GM23248 (cell line): ENCODE measurements at regions not wholly inside any gene's neighbourhood (a gene's known extent, or its start where the extent isn't known, plus 50 kb on each side); places are given as distances from the start of the nearest gene placed in this dataset.

ENCODE experiments used
- DNase-seq: peaks from one replicate; pipeline ENCODE4 v3.0.0-alpha.2; 2015
- H2AFZ ChIP-seq: fragments of 200-600 bp; sonication (generic); 2 replicates; pipeline ENCODE4 v1.6.1; 2016; ENCODE audit warnings: antibody characterized with exemption
- H3F3A ChIP-seq: fragments of 200-600 bp; sonication (generic); 2 replicates; pipeline ENCODE4 v1.6.1; 2016; ENCODE audit warnings: mild to moderate bottlenecking, antibody characterized with exemption, mixed run types; ENCODE audit not compliant: insufficient read depth
- H3K27ac ChIP-seq: fragments of 200-600 bp; sonication (generic); 2 replicates; pipeline ENCODE4 v1.5.1; 2016; ENCODE audit warnings: mild to moderate bottlenecking
- H3K27me3 ChIP-seq: fragments of 200-600 bp; sonication (generic); replicated peaks from 2 replicates; pipeline ENCODE4 v1.6.1; 2016; ENCODE audit warnings: mild to moderate bottlenecking; ENCODE audit not compliant: insufficient read depth
- H3K36me3 ChIP-seq: fragments of 200-600 bp; sonication (generic); 2 replicates; pipeline ENCODE4 v1.6.1; 2016; ENCODE audit warnings: low read depth, mild to moderate bottlenecking
- H3K4me1 ChIP-seq: fragments of 200-600 bp; sonication (generic); 2 replicates; pipeline ENCODE4 v1.6.1; 2016; ENCODE audit warnings: mild to moderate bottlenecking; ENCODE audit not compliant: insufficient read depth
- H3K4me2 ChIP-seq: fragments of 200-600 bp; sonication (generic); one replicate; pipeline ENCODE4 v1.6.1; 2016; ENCODE audit warnings: mild to moderate bottlenecking; ENCODE audit not compliant: unreplicated experiment
- H3K4me3 ChIP-seq: fragments of 200-600 bp; sonication (generic); 2 replicates; pipeline ENCODE4 v1.5.1; 2016; ENCODE audit warnings: mild to moderate bottlenecking
- H3K79me2 ChIP-seq: fragments of 200-600 bp; sonication (generic); 2 replicates; pipeline ENCODE4 v1.6.1; 2016; ENCODE audit warnings: mild to moderate bottlenecking; ENCODE audit not compliant: insufficient read depth
- H3K9ac ChIP-seq: fragments of 200-600 bp; sonication (generic); 2 replicates; pipeline ENCODE4 v1.6.1; 2016; ENCODE audit warnings: mild to moderate bottlenecking
- H3K9me2 ChIP-seq: fragments of 200-600 bp; sonication (generic); 2 replicates; pipeline ENCODE4 v1.6.1; 2016; ENCODE audit warnings: mixed run types, mild to moderate bottlenecking, moderate library complexity; ENCODE audit not compliant: insufficient read depth
- H3K9me3 ChIP-seq: fragments of 200-600 bp; sonication (generic); one replicate; pipeline ENCODE4 v1.6.1; 2017; ENCODE audit warnings: low read depth
- H4K20me1 ChIP-seq: fragments of 200-600 bp; sonication (generic); 2 replicates; pipeline ENCODE4 v1.6.0; 2016; ENCODE audit not compliant: insufficient read depth
- EZH2 ChIP-seq: fragments of 200-600 bp; sonication (generic); IDR thresholded peaks from 2 replicates; pipeline ENCODE4 v1.6.1; 2018; ENCODE audit warnings: antibody characterized with exemption, mild to moderate bottlenecking; ENCODE audit not compliant: insufficient read depth, poor library complexity, severe bottlenecking
- EZH2phosphoT487 ChIP-seq: fragments of 200-600 bp; sonication (generic); IDR thresholded peaks from 2 replicates; pipeline ENCODE4 v1.6.1; 2018; ENCODE audit warnings: antibody characterized with exemption, moderate library complexity, mild to moderate bottlenecking, low read depth; ENCODE audit not compliant: insufficient read depth
- WGBS, 2 experiments: methylation state at CpG; one replicate each; pipeline ENCODE4 v1.1.6; 2015 to 2017; ENCODE audit warnings: low lambda C conversion rate in 2 of 2, low coverage in 1 of 2; ENCODE audit errors: missing lambda C conversion rate in 2 of 2; 5-methylcytosine and 5-hydroxymethylcytosine counted together
- in situ Hi-C: fragments of 300-500 bp; cut with MboI; formaldehyde crosslinking; loops from 2 replicates; pipeline ENCODE4 v1.15.0; 2020

GRCh38 chr18:22816266-22817176 lies 116.6 kb upstream of the RBBP8 start:
- H3K9me2 ChIP-seq = no peaks in the 10 kb centered on the region
- H3K27ac ChIP-seq = no peak overlapping the region
- no peaks in the 10 kb centered on the region for H3K36me3 ChIP-seq
- 0 out of 2 replicates have a peak, but pooled peaks cover under 1% of the 10 kb centered on the region for H3K4me1 ChIP-seq
- in situ Hi-C loops = loop anchor here (10.0 to 25.0 kb wide), 2 partner anchors 168 to 596 kb away; no protein-coding TSS in a partner anchor
- H3K4me2 ChIP-seq = no peak overlapping the region
- H2AFZ ChIP-seq = no peak overlapping the region
- no peaks in the 10 kb centered on the region for H3K27me3 ChIP-seq
- DNase-seq = no peak
- 65 to 67% methylated on average over 14 to 16 of the region's 18 CpGs for WGBS, 2 experiments
- H4K20me1 ChIP-seq = no peaks in the 10 kb centered on the region
- TF ChIP-seq EZH2phosphoT487 = no peak
- TF ChIP-seq EZH2 = no peak
- no peaks in the 10 kb centered on the region for H3K9me3 ChIP-seq
- no peak overlapping the region for H3K9ac ChIP-seq
- no peaks in the 10 kb centered on the region for H3F3A ChIP-seq
- H3K4me3 ChIP-seq = no peak overlapping the region
- H3K79me2 ChIP-seq = no peaks in the 10 kb centered on the region

GRCh38 chr18:22817844-22818243 lies 115.3 kb upstream of the RBBP8 start:
- Histone ChIP-seq H3K27me3 (no peaks in the 10 kb centered on the region), H3K4me3 (no peak overlapping the region), H3K4me2 (no peak overlapping the region), H3K9me2 (no peaks in the 10 kb centered on the region), H3F3A (peaks cover 11% of the 10 kb centered on the region), H4K20me1 (no peaks in the 10 kb centered on the region), H3K4me1 (peaks cover 14% of the 10 kb centered on the region), H3K9ac (no peak overlapping the region), H3K36me3 (no peaks in the 10 kb centered on the region), H3K79me2 (no peaks in the 10 kb centered on the region), H3K9me3 (no peaks in the 10 kb centered on the region), H2AFZ (peak overlapping the region; percentile 24; the same call in 1 of the 2 replicates), H3K27ac (no peak overlapping the region)
- DNase-seq = no peak
- no peak for TF ChIP-seq EZH2
- no peak for TF ChIP-seq EZH2phosphoT487
- in situ Hi-C loops = loop anchor here (10.0 to 25.0 kb wide), 2 partner anchors 167 to 594 kb away; no protein-coding TSS in a partner anchor
- WGBS, 2 experiments = 21 to 27% methylated on average over 1 of the region's 1 CpG

GRCh38 chr18:22822024-22822423 lies 111.1 kb upstream of the RBBP8 start:
- Histone ChIP-seq H3K4me3 (0 out of 2 replicates have a peak overlapping the region, but pooled peaks have one; percentile 6), H3K27me3 (no peaks in the 10 kb centered on the region), H2AFZ (peak overlapping the region; percentile 58), H3K4me2 (peak overlapping the region; percentile 66), H3K4me1 (peaks cover 14% of the 10 kb centered on the region), H3K27ac (peak overlapping the region; percentile 55), H3F3A (peaks cover 19% of the 10 kb centered on the region), H4K20me1 (no peaks in the 10 kb centered on the region), H3K9me2 (0 out of 2 replicates have a peak, but pooled peaks cover 3% of the 10 kb centered on the region), H3K79me2 (no peaks in the 10 kb centered on the region), H3K9me3 (no peaks in the 10 kb centered on the region), H3K9ac (no peak overlapping the region), H3K36me3 (no peaks in the 10 kb centered on the region)
- WGBS, 2 experiments = 19 to 24% methylated on average over 3 of the region's 3 CpGs
- DNase-seq = peak; percentile 76
- in situ Hi-C loops = loop anchor here (25.0 kb wide), 1 partner anchor 590 kb away; no protein-coding TSS in a partner anchor
- TF ChIP-seq EZH2 = no peak

GRCh38 chr18:22822841-22823508 lies 110.2 kb upstream of the RBBP8 start:
- peaks cover 28% of the 10 kb centered on the region for H3F3A ChIP-seq
- H3K4me3 ChIP-seq = no peak overlapping the region
- no peak for DNase-seq
- H3K36me3 ChIP-seq = no peaks in the 10 kb centered on the region
- 0 out of 2 replicates have a peak, but pooled peaks cover 3% of the 10 kb centered on the region for H3K9me2 ChIP-seq
- no peaks in the 10 kb centered on the region for H3K9me3 ChIP-seq
- H2AFZ ChIP-seq = no peak overlapping the region
- H3K27ac ChIP-seq = no peak overlapping the region
- 93 to 99% methylated on average over 3 of the region's 3 CpGs for WGBS, 2 experiments
- no peak overlapping the region for H3K4me2 ChIP-seq
- in situ Hi-C loops = loop anchor here (25.0 kb wide), 1 partner anchor 589 kb away; no protein-coding TSS in a partner anchor
- H3K4me1 ChIP-seq = peaks cover 21% of the 10 kb centered on the region
- H3K9ac ChIP-seq = no peak overlapping the region
- H3K79me2 ChIP-seq = no peaks in the 10 kb centered on the region
- no peak for TF ChIP-seq EZH2
- TF ChIP-seq EZH2phosphoT487 = no peak
- no peaks in the 10 kb centered on the region for H4K20me1 ChIP-seq
- no peaks in the 10 kb centered on the region for H3K27me3 ChIP-seq
